Stomach smooth muscle (tissue), 2 donors: ENCODE measurements at regions not wholly inside any gene's neighbourhood (a gene's known extent, or its start where the extent isn't known, plus 50 kb on each side); places are given as distances from the start of the nearest gene placed in this dataset.

Experiments
- H3K27ac ChIP-seq: one replicate; pipeline ENCODE4 v1.7.0; 2013; ENCODE audit warnings: mild to moderate bottlenecking, low read length, inconsistent platforms
- H3K27me3 ChIP-seq, 2 donors: one replicate each; pipeline ENCODE4 v1.7.0; 2013; ENCODE audit warnings: low read length in 2 of 2; ENCODE audit not compliant: insufficient read depth in 2 of 2, control insufficient read depth in 1 of 2
- H3K36me3 ChIP-seq, 2 donors: one replicate each; pipeline ENCODE4 v1.7.0; 2013; ENCODE audit warnings: low read length in 2 of 2; ENCODE audit not compliant: control insufficient read depth in 2 of 2, insufficient read depth in 2 of 2
- H3K4me1 ChIP-seq: one replicate; pipeline ENCODE4 v1.7.0; 2013; ENCODE audit warnings: low read length; ENCODE audit not compliant: control insufficient read depth, insufficient read depth
- H3K4me3 ChIP-seq, 2 donors: one replicate each; pipeline ENCODE4 v1.7.0; 2013; ENCODE audit warnings: low read length in 2 of 2
- H3K9ac ChIP-seq, 2 donors: one replicate each; pipeline ENCODE4 v1.7.0; 2013; ENCODE audit warnings: low read length in 2 of 2, mild to moderate bottlenecking in 1 of 2
- H3K9me3 ChIP-seq, 2 donors: one replicate each; pipeline ENCODE4 v1.7.0; 2013; ENCODE audit warnings: low read length in 2 of 2; ENCODE audit not compliant: control insufficient read depth in 2 of 2
- donor health status: healthy.
- donor health status: Pancreatic carcinoma.

GRCh38 chr16:9596788-9597187 is 505.3 kb downstream of the HAPSTR1 start:
- H3K4me3 ChIP-seq = no peak overlapping the region
- H3K9ac ChIP-seq = no peak overlapping the region
- H3K4me1 ChIP-seq = no peaks in the 10 kb centered on the region
- H3K27ac ChIP-seq = no peak overlapping the region
- H3K9me3 ChIP-seq = no peaks in the 10 kb centered on the region
- H3K36me3 ChIP-seq = no peaks in the 10 kb centered on the region
- no peaks in the 10 kb centered on the region for H3K27me3 ChIP-seq

GRCh38 chr16:9597967-9598730 is 506.7 kb downstream of the HAPSTR1 start:
- Histone ChIP-seq H3K27ac (no peak overlapping the region), H3K36me3 (no peaks in the 10 kb centered on the region), H3K9me3 (no peaks in the 10 kb centered on the region), H3K9ac (no peak overlapping the region), H3K27me3 (no peaks in the 10 kb centered on the region), H3K4me3 (no peak overlapping the region), H3K4me1 (no peaks in the 10 kb centered on the region)

DNA sequence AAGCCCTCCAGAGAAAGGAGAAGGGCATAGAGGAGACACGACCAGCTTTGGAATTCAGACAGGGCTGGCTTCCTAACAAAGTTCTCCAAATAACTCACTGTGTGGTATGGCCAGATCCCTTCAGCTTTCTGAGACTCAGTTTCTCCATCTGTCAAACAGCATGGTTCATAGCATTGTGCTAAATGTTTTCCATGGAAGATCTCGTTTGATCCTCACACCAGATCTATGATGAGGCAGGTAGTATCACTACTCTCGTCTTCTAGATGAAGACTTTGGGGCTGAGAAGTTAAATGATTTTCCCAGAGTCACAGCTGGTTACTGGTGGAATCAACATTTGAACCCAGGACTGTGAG is 507.3 kb downstream of the HAPSTR1 start:
- Histone ChIP-seq H3K36me3 (no peaks in the 10 kb centered on the region), H3K4me3 (no peak overlapping the region), H3K27ac (no peak overlapping the region), H3K9ac (no peak overlapping the region), H3K27me3 (no peaks in the 10 kb centered on the region), H3K9me3 (no peaks in the 10 kb centered on the region), H3K4me1 (no peaks in the 10 kb centered on the region)

GRCh38 chr16:9599415-9600120 is 508.1 kb downstream of the HAPSTR1 start:
- no peaks in the 10 kb centered on the region for H3K36me3 ChIP-seq
- H3K4me3 ChIP-seq = no peak overlapping the region
- H3K27me3 ChIP-seq = no peaks in the 10 kb centered on the region
- no peaks in the 10 kb centered on the region for H3K4me1 ChIP-seq
- H3K9ac ChIP-seq = no peak overlapping the region
- H3K27ac ChIP-seq = no peak overlapping the region
- H3K9me3 ChIP-seq = no peaks in the 10 kb centered on the region

DNA sequence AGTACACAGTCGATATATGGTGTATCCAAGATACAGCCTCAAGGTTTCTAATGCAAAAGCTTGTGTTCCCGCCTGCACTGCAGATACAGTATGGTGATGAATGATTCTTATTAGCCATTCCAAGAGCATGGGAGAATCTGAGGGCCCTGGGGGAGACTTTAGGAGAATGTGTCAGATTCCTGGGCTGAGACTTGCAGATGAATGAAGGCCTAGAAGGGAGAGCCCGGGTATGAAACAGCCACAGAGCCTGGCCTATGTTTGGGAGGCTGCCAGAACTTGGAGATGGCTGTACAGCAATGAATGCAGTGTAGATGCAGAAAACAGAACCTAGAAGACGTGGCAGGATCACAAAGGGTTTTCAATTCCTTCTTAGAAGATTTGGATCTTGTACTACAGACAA is 510.7 kb downstream of the HAPSTR1 start:
- Histone ChIP-seq H3K36me3 (no peaks in the 10 kb centered on the region), H3K27ac (no peak overlapping the region), H3K9ac (no peak overlapping the region), H3K4me3 (no peak overlapping the region), H3K27me3 (no peaks in the 10 kb centered on the region), H3K4me1 (no peaks in the 10 kb centered on the region), H3K9me3 (no peaks in the 10 kb centered on the region)

DNA sequence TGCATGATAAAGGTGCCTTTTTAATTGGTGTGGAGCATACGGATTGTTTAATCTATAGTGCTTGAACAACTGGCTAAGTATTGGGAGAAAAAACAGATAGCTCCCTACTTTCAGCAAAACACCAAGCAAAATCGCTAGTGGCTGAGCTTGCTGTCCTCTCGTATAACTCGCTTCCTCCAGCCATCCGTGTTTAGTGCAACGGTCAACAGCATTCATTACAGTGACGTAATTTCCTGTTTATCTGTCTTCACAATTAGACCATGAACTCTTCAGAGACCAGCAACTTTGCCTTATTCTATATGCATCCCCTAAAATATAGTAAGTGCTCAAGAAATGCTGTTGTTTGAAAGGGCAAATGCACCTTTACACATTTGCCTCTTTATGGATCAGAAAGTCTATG is 511.9 kb downstream of the HAPSTR1 start:
- Histone ChIP-seq H3K27me3 (no peaks in the 10 kb centered on the region), H3K4me3 (no peak overlapping the region), H3K36me3 (no peaks in the 10 kb centered on the region), H3K27ac (no peak overlapping the region), H3K9ac (no peak overlapping the region), H3K4me1 (no peaks in the 10 kb centered on the region), H3K9me3 (no peaks in the 10 kb centered on the region)

GRCh38 chr16:9607515-9608230 is 516.2 kb downstream of the HAPSTR1 start:
- H3K27me3 ChIP-seq = no peaks in the 10 kb centered on the region
- no peaks in the 10 kb centered on the region for H3K36me3 ChIP-seq
- H3K9ac ChIP-seq = no peak overlapping the region
- no peak overlapping the region for H3K4me3 ChIP-seq
- no peaks in the 10 kb centered on the region for H3K4me1 ChIP-seq
- H3K9me3 ChIP-seq = no peaks in the 10 kb centered on the region
- no peak overlapping the region for H3K27ac ChIP-seq

GRCh38 chr16:9610727-9611126 is 519.3 kb downstream of the HAPSTR1 start:
- Histone ChIP-seq H3K27me3 (no peaks in the 10 kb centered on the region), H3K4me3 (no peak overlapping the region), H3K9me3 (no peaks in the 10 kb centered on the region), H3K27ac (no peak overlapping the region), H3K4me1 (peaks cover 10% of the 10 kb centered on the region), H3K9ac (no peak overlapping the region), H3K36me3 (no peaks in the 10 kb centered on the region)

DNA sequence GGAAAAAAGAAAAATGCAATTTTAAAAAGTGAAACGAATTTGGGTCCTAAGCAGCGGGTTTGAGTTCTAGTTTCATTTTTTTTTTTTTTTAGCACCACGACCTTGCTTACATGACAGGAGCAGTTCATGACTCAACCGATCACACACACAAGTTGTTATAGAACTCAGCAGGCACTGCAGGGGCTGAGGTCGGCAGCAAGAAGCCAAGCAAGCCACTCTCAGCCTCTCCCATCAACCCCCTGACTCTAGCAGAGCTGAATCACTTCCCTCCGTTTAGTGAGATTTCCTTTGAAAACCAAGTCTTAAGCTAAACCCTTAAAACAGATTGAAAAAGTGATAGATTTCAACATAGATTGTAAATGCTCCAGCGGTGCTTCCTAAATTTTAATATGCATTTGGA is 520.8 kb downstream of the HAPSTR1 start:
- Histone ChIP-seq H3K4me1 (peaks cover 10% of the 10 kb centered on the region), H3K9me3 (no peaks in the 10 kb centered on the region), H3K27me3 (no peaks in the 10 kb centered on the region), H3K27ac (no peak overlapping the region), H3K36me3 (no peaks in the 10 kb centered on the region), H3K4me3 (no peak overlapping the region), H3K9ac (no peak overlapping the region)

DNA sequence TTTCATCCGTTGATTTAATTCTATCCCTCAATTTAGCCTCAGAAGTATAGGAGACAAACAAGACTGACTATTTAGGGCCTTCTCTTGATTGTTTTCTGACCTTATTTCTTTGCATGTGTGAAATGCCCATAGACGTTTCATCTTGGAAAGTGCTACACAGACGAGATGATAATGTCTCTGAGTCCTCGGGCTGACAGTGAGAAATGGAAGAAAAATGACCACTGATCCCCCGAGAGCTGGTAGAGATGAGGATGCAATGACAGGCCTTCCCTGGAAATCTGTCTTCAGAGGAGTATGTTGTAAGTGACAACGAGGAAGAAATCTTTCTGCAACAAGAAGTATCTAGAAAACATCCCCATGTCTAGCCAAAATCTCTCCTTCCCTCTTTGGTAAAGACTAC is 522.9 kb downstream of the HAPSTR1 start:
- no peaks in the 10 kb centered on the region for H3K27me3 ChIP-seq
- no peak overlapping the region for H3K9ac ChIP-seq
- H3K4me1 ChIP-seq = peaks cover 10% of the 10 kb centered on the region
- H3K27ac ChIP-seq = no peak overlapping the region
- no peaks in the 10 kb centered on the region for H3K36me3 ChIP-seq
- H3K4me3 ChIP-seq = no peak overlapping the region
- H3K9me3 ChIP-seq = no peaks in the 10 kb centered on the region

DNA sequence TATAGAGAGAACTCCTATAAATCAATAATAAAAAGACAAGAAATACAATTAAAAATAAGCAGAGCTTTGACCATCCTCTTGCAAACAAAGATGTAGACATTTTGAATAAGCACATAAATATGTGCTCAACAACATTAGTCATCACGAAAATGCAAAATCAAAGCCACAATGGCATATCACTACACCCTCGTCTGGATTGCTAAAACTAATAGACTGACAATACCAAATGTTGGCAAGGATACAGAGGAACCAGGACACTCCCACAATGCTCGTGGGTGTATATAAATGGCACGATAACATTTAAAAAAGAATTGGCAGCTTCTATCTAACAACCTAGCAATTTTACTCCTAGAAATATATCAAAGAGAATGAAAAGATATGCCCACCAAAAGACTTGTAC is 530.8 kb downstream of the HAPSTR1 start:
- no peak overlapping the region for H3K4me3 ChIP-seq
- no peaks in the 10 kb centered on the region for H3K27me3 ChIP-seq
- H3K27ac ChIP-seq = no peak overlapping the region
- H3K4me1 ChIP-seq = no peaks in the 10 kb centered on the region
- H3K9ac ChIP-seq = no peak overlapping the region
- H3K36me3 ChIP-seq = no peaks in the 10 kb centered on the region
- H3K9me3 ChIP-seq = no peaks in the 10 kb centered on the region
